Stimulated activated naive CD8-positive, alpha-beta T cell treated with anti-CD3 and anti-CD28 coated beads, Interleukin-15, Interleukin-2, amounts not matched to agents 100 ng/mL and 50 ng/mL, for 24 hours (primary cell): ENCODE measurements at regions not wholly inside any gene's neighbourhood (a gene's known extent, or its start where the extent isn't known, plus 50 kb on each side); places are given as distances from the start of the nearest gene placed in this dataset.
"Not testable (repeated sequence)": the region's sequence is repeated elsewhere in the genome, so short reads cannot be mapped to it uniquely, and the experiment has no call there.

Experiments
- H3K27ac Mint-ChIP-seq: one replicate; pipeline ENCODE4 v1.8.0; 2021; ENCODE audit warnings: mild to moderate bottlenecking, mixed read lengths
- H3K27me3 Mint-ChIP-seq: one replicate; pipeline ENCODE4 v1.8.0; 2021; ENCODE audit warnings: mixed read lengths
- H3K36me3 Mint-ChIP-seq: one replicate; pipeline ENCODE4 v1.8.0; 2021; ENCODE audit warnings: low read depth, mixed read lengths
- H3K4me1 Mint-ChIP-seq: one replicate; pipeline ENCODE4 v1.8.0; 2021; ENCODE audit warnings: low read depth, mixed read lengths
- H3K4me3 Mint-ChIP-seq: one replicate; pipeline ENCODE4 v1.8.0; 2021; ENCODE audit warnings: mild to moderate bottlenecking, mixed read lengths
- H3K9me3 Mint-ChIP-seq: one replicate; pipeline ENCODE4 v1.8.0; 2021; ENCODE audit warnings: mixed read lengths

GRCh38 chr11:122559734-122560382 is 95.7 kb upstream of the UBASH3B start:
- H3K27ac Mint-ChIP-seq = peak overlapping the region; percentile 19
- H3K4me1 Mint-ChIP-seq = no peaks in the 10 kb centered on the region
- peaks cover 28% of the 10 kb centered on the region for H3K27me3 Mint-ChIP-seq
- no peaks in the 10 kb centered on the region for H3K36me3 Mint-ChIP-seq
- H3K9me3 Mint-ChIP-seq = no peaks in the 10 kb centered on the region
- no peak overlapping the region for H3K4me3 Mint-ChIP-seq

- H3K27me3 Mint-ChIP-seq = peaks cover 25% of the 10 kb centered on the region
- H3K36me3 Mint-ChIP-seq, H3K4me1 Mint-ChIP-seq, H3K4me3 Mint-ChIP-seq, H3K27ac Mint-ChIP-seq, H3K9me3 Mint-ChIP-seq: not testable (repeated sequence)
These were observed 96.3 kb upstream of the UBASH3B start for GRCh38 chr11:122559218-122559617.

GRCh38 chr11:122557163-122557562 is 98.4 kb upstream of the UBASH3B start:
- H3K36me3 Mint-ChIP-seq, H3K4me1 Mint-ChIP-seq, H3K9me3 Mint-ChIP-seq, H3K27ac Mint-ChIP-seq: not testable (repeated sequence)
- Mint-ChIP-seq H3K4me3 (peak overlapping the region; percentile 33), H3K27me3 (peaks cover 16% of the 10 kb centered on the region)

- H3K36me3 Mint-ChIP-seq = no peaks in the 10 kb centered on the region
- no peak overlapping the region for H3K4me3 Mint-ChIP-seq
- no peak overlapping the region for H3K27ac Mint-ChIP-seq
- H3K27me3 Mint-ChIP-seq = peaks cover 16% of the 10 kb centered on the region
- no peaks in the 10 kb centered on the region for H3K9me3 Mint-ChIP-seq
- no peaks in the 10 kb centered on the region for H3K4me1 Mint-ChIP-seq
These were observed 98.9 kb upstream of the UBASH3B start for GRCh38 chr11:122556605-122557004.

- peaks cover 10% of the 10 kb centered on the region for H3K27me3 Mint-ChIP-seq
- peaks cover 6% of the 10 kb centered on the region for H3K36me3 Mint-ChIP-seq
- H3K27ac Mint-ChIP-seq = no peak overlapping the region
- peaks cover 29% of the 10 kb centered on the region for H3K9me3 Mint-ChIP-seq
- no peak overlapping the region for H3K4me3 Mint-ChIP-seq
- no peaks in the 10 kb centered on the region for H3K4me1 Mint-ChIP-seq
These were observed 117.5 kb upstream of the UBASH3B start for GRCh38 chr11:122538060-122538459.

GRCh38 chr11:122524898-122525297 is 130.6 kb upstream of the UBASH3B start:
- H3K27me3 Mint-ChIP-seq = peaks cover 31% of the 10 kb centered on the region
- no peaks in the 10 kb centered on the region for H3K9me3 Mint-ChIP-seq
- no peaks in the 10 kb centered on the region for H3K36me3 Mint-ChIP-seq
- H3K4me3 Mint-ChIP-seq = no peak overlapping the region
- H3K4me1 Mint-ChIP-seq = no peaks in the 10 kb centered on the region
- H3K27ac Mint-ChIP-seq = no peak overlapping the region

GRCh38 chr11:122523846-122524805 is 131.4 kb upstream of the UBASH3B start:
- H3K9me3 Mint-ChIP-seq = no peaks in the 10 kb centered on the region
- H3K27me3 Mint-ChIP-seq = peaks cover 30% of the 10 kb centered on the region
- no peaks in the 10 kb centered on the region for H3K36me3 Mint-ChIP-seq
- H3K4me1 Mint-ChIP-seq = no peaks in the 10 kb centered on the region
- no peak overlapping the region for H3K27ac Mint-ChIP-seq
- no peak overlapping the region for H3K4me3 Mint-ChIP-seq

GRCh38 chr11:122521626-122522025 is 133.9 kb upstream of the UBASH3B start:
- no peak overlapping the region for H3K27ac Mint-ChIP-seq
- peaks cover 23% of the 10 kb centered on the region for H3K27me3 Mint-ChIP-seq

GRCh38 chr11:122517403-122518379 is 137.8 kb upstream of the UBASH3B start:
- Mint-ChIP-seq H3K9me3 (no peaks in the 10 kb centered on the region), H3K4me3 (no peak overlapping the region), H3K4me1 (no peaks in the 10 kb centered on the region), H3K27me3 (peaks cover 15% of the 10 kb centered on the region), H3K36me3 (no peaks in the 10 kb centered on the region), H3K27ac (no peak overlapping the region)

More at GRCh38 chr11:122521626-122522025, 133.9 kb upstream of the UBASH3B start:
- Mint-ChIP-seq H3K4me1 (no peaks in the 10 kb centered on the region), H3K36me3 (no peaks in the 10 kb centered on the region), H3K4me3 (no peak overlapping the region), H3K9me3 (no peaks in the 10 kb centered on the region)

- H3K36me3 Mint-ChIP-seq = no peaks in the 10 kb centered on the region
- no peaks in the 10 kb centered on the region for H3K9me3 Mint-ChIP-seq
- H3K27ac Mint-ChIP-seq = no peak overlapping the region
- no peak overlapping the region for H3K4me3 Mint-ChIP-seq
- H3K4me1 Mint-ChIP-seq = no peaks in the 10 kb centered on the region
- H3K27me3 Mint-ChIP-seq = peaks cover 15% of the 10 kb centered on the region
These were observed 138.8 kb upstream of the UBASH3B start for GRCh38 chr11:122516686-122517085.

GRCh38 chr11:122513997-122514396 is 141.5 kb upstream of the UBASH3B start:
- Mint-ChIP-seq H3K4me1 (no peaks in the 10 kb centered on the region), H3K36me3 (no peaks in the 10 kb centered on the region), H3K4me3 (no peak overlapping the region), H3K27me3 (peaks cover 10% of the 10 kb centered on the region), H3K27ac (no peak overlapping the region), H3K9me3 (no peaks in the 10 kb centered on the region)

- no peaks in the 10 kb centered on the region for H3K36me3 Mint-ChIP-seq
- no peak overlapping the region for H3K4me3 Mint-ChIP-seq
- no peaks in the 10 kb centered on the region for H3K9me3 Mint-ChIP-seq
- H3K27ac Mint-ChIP-seq = no peak overlapping the region
- peaks cover 5% of the 10 kb centered on the region for H3K27me3 Mint-ChIP-seq
- no peaks in the 10 kb centered on the region for H3K4me1 Mint-ChIP-seq
These were observed 142.2 kb upstream of the UBASH3B start for GRCh38 chr11:122513328-122513727.

- Mint-ChIP-seq H3K27ac (no peak overlapping the region), H3K9me3 (no peaks in the 10 kb centered on the region), H3K36me3 (no peaks in the 10 kb centered on the region), H3K4me1 (no peaks in the 10 kb centered on the region), H3K4me3 (no peak overlapping the region), H3K27me3 (peaks cover 5% of the 10 kb centered on the region)
These were observed 142.8 kb upstream of the UBASH3B start for GRCh38 chr11:122512688-122513087.

- Mint-ChIP-seq H3K4me3 (no peak overlapping the region), H3K27ac (no peak overlapping the region), H3K27me3 (peaks cover 22% of the 10 kb centered on the region), H3K36me3 (no peaks in the 10 kb centered on the region), H3K9me3 (no peaks in the 10 kb centered on the region), H3K4me1 (no peaks in the 10 kb centered on the region)
These were observed 145.6 kb upstream of the UBASH3B start for GRCh38 chr11:122509899-122510298.
